ENCODE measurements at regions not wholly inside any gene's neighbourhood (a gene's known extent, or its start where the extent isn't known, plus 50 kb on each side); places are given as distances from the start of the nearest gene placed in this dataset.
A peak's percentile ranks its signal among the peaks of the same experiment; 100 is the strongest.

DNA sequence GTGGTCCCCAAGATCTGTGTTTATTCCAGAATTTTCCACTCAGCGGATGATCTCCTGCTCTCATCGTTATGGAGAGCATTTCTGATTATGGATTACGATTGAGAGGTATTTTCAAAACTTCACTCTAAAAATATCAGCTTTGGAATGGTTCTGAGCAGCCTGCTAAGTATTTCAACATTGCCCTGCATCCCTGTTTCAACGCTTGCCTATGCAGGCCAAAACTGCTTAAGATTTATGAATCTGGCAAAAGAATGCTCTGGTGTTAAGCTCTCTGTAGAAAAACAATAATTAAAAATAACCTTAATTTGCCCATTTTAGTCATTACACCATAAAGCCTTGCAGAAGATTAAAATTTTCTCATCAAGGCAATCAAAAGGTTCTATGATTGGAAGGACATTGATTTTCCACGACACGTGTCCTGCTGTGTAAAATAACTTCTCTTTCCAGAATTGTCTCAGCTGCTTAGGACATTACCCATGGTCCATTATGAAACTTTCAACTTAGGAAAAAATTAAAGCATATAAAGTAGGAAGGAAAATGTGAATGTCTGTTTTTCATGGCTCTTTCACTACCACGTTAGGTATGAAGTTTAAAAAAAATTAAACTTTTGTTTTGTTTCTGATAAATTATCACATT, 229.9 kb downstream of the ACKR3 start:
- no peak for DNase-seq

DNA sequence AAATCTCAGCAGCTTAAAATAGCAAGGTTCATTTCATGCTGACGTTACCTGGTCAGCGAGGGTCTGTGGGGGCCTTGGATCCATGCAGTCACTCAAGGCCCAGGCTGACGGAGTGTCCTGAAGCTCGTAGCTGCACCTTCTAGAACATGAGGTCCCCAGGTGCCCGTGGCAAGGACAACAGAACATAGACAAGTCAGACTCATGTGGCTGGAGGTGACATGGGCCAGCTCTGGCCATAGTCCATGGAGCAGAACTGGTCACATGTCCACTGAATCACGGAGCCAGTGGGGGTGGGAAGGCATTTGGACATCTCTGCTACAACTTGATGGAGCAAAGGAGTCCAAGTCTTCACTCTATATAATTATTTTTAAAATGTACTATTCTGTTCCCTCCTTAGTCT, 233.2 kb downstream of the ACKR3 start:
- no peak for DNase-seq

DNA sequence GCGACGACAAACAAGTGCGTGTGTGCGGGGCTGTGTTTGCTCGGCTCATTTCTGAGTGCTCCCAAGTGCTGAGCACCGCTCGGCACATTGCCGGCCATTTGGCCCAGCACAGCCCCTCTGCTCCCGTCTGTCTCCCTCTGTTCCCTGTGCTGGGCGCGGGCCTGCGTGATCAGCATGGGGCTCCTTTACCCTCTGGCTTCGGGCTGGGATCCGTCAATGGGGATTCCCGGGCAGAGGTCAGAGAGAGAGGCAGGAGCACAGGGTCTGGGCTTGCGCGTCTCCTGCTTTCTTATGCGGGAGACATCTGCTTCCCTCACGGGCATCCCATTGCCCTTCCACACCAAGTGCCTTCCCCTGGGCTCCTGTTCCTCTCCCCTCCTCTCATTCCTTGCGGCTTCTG, 234.0 kb downstream of the ACKR3 start:
- DNase-seq, result no peak

DNA sequence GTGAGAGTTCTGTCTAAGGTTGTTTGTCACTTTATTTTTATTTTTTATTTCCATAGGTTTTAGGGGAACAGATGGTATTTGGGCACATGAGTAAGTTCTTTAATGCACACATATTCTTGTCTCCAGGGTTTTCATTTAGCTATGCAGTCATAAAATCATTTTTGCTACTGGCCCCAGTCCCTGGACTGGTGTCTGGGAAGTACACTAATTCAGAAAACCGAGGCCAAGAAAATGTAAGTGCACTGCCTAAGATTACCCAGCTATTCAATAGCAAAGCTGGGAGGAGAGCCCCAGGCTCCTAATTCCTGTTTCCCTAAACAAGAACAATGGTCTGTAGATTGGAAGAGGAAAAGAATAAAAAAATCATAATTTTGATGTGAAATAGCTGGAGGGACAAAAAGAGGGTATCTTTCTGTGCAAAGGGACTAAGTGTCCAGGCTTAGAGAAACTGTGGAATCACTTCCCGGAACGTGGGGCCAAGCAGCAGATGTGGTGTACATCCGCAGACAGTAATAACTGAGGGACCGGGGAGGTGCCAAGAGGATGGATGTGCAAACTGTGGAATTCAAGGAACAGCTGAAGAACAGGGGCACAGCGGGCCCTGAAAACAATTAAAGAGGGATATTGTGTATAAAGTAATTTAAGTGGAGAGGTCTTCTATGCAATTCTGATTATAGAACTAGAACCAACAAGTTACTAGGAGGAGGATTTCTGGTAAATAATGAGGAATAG, 236.3 kb downstream of the ACKR3 start:
- no peak for DNase-seq

DNA sequence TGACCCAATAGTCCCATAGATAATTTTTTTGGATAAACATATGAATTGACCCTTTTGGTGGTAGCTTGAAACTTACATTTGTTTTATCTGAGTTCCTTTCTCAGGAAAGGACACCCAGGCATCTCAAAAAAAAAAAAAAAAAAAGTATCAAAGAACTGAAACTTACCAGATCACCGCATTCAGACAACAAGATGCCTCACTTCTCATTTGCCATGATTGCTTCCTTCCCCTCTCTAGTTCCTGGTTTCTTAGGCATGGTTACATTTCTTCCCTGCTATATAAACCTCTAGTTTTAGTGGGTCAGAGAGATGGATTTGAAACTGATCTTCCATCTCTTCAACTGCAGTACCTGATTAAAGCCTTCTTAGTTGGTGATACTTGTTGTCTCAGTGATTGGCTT, 240.1 kb downstream of the ACKR3 start:
- DNase-seq, result no peak

DNA sequence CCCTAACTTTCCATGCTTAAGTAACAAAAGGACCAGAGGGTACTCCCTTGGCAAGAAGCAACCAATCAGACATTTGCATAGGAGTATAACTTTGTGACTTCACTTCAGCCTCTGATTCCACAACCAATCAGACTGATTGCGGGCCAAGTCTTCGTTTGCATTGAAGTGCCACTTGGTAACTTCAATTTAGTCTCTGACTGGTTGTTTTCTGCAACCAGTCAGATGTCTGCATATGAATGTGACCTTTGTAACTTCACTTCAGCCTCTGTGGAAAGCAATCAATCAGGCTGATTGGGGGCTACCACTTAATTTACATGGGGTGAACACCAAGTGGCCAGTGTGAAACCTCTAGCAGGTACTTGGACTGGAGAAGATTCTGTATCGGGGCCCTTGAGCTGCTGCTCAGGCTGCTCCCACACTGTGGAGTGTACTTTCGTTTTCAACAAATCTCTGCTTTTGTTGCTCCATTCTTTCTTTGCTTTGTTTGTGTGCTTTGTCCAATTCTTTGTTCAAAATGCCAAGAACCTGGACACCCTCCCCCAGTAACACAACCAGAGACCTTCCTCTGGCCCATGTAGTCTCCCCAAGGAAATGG, 241.5 kb downstream of the ACKR3 start:
- DNase-seq, result no peak

DNA sequence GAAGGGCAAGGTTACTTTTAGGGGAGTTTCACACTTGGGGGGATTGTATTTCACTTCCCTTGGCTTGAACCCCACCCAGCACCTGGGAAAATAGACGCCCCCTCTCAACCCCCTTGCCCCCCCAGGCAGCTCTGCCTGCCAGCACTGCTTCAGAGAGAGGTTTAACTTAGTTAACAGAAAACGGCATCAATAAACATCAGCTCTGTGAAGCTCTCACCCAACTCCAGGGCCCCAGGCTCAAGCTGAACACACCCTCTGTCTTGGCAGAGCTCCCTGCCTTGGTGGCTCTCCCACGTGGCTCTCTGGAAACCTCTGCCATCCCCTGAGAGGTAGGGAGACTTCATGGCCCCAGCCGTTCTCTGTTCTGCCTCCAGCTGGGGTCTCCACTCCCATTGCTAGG, 244.1 kb downstream of the ACKR3 start:
- no peak for DNase-seq

DNA sequence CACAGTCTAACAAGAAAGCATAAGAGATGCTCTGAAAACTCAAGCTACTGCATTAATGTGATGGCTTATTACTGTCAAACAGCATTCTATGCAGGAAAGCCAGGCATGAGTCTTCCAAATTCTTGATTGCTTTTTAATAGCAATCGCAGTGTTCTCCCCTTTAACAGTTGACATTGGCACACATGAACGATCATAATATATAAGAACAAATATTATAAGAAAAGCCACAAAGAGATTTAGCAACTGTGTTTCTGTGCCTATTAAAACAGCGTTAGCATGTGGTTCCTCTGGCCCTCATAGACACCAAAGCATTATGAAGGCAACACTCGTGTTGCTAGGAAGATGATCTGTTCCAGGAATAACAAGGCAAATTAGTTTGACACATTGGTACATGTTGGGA, 245.0 kb downstream of the ACKR3 start:
- no peak for DNase-seq

DNA sequence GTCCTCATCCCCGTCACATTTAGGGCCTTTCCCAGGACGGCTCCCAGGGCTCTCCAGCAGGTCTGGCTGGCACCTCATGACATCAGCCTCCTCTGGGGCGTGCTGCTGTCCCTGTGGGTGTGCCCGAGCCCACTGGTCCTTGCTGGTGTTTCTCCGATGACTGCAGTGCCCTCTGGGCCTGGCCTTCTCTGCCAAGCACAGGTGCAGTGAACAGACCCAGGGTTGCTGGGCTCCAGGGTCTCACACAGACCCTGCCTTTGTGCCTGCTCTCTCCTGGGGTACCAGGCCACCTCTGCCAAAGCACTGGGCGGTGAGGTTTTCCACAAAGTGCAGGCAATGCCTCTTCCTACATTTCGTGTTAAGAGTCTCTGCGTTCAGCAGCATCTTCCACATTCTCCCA, 246.1 kb downstream of the ACKR3 start:
- no peak for DNase-seq

DNA sequence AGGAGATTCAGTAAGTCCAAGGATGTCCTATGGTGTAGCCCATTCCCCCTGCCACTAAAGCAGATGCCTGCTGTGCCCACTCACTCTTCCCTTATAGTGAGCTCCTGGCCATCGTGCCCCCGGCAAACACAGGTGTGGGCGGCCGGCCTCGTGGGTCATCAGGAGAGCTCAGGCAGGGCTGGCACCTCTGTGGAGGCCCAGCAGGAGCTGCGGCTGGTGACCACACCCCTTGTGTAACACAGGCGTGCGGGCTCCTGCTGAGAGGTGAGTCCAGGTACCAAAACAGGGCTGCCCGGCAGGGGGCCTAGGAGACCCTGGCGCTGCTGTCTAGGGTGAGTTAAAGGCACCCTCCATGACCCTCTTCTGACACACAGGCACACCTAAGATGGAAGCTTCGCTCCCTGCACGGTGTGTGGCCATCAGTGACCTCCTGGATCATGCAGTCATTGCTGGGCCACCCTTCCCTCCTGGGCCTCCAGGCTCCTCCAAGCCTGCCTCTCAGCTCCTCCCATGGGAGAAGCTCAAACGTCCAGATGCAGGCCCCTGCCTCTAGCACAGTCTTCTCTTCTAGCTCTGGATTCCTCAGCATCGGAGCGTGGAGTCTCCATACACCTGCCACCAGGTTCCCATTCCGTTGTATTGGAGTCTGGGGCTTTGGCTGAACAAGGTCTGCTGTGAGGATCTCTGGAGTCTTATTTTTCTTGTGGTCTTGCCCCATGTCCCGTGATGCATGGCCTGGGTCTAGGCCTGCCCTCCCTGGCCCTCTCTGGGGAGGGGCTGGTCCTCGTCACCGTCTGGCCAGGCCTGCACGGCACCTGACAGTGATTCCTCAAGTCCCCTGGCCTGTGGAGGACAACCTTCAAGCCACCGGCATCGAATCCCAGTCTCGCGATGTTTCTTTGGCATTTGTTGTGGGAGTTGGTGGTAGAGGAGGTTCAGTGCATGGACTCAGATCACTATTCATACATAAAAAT, 246.9 kb downstream of the ACKR3 start:
- DNase-seq, result no peak

DNA sequence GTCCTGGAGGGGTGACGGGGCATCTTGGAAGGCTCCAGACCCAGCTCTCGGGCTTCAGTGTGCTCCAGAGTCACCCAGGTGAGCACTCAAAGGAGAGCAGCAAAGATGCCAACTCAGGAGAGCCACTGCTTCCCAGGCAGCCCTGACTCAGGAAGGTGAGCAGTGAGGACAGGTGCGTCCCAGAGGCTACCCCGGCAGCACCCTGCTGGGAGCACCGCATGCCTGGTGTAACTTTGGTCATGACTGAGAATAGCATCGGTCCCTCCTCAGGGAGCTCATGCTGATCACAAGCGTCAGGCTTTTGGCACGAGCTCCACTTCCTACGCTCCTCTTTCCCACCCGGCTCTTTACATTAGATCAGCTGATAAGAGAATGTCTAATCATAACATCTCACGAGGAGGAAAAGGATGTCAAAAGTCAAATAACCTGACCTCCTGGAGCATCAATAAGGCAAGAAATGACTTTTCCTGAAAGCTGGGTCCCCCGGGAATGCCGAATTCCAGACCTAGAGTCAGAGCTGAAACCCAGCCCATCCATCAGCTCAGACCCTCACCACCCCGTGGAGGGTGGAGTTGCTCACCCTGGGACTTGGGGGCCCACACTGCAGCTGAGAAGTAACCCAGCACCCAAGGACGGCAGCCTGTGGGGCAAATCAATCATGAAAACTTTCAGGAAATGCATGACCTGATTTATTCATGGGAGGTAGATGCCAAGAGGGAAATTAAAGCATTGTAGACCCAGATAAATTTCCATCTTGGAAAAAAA, 248.8 kb downstream of the ACKR3 start:
- peak; percentile 26 for DNase-seq

DNA sequence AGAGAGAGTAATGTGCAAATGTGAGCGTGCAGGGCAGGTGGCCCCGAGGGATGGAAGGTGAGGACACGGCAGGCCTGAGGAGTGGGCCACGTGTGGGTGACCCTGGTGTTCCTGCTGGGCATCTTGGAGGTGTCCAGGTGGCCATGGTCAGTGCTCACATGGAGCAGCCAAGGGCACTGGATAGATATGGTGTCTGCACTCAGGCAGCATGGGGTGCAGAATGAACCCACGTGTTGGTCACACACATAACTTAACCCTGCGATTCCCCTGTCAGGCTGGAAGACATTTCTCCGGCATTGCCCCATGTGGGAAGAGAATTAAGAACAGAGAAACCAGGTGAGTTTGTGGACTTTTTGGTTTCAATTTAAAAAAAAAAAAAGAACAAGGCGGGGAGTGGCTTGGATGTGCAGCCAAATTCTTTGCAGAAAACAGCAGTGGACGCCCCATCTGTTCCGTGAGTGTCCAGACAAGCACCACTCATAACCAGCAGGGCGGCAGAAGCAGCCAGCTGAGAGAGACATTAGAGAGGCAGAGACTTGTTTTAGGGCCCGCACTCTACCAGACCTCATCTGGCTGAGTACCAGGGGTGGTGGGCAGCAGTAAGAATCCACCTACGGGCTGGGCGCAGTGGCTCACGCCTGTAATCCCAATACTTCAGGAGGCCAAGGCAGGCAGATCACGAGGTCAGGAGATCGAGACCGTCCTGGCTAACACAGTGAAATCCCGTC, 249.8 kb downstream of the ACKR3 start:
- DNase-seq, result no peak

DNA sequence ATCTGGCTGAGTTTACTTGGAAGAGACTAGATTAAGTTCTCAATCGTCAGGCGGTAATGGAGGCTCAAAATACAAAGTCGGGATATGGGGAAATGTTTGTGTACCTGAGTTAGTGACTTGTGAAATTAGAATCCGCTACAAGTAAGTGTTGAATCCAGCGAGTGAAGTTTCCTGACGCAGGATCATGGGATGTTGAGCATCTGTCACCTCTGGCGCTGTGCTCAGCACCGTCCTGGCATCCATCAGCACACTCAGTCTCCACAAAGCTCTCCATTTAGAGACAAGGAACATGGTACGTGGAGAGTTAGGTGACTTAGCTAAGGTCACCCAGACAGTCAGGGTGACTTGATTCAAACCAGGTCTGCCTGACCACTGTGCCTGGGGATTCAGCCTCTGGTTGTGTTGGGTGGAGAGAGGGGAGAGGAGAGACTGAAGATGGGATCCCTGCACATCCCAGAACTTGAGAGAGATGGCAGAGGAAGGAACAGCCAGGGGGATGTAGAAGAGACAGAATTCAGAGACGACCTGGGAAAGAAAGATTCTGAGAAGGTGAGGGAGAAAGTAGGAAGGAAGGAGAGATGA, 251.2 kb downstream of the ACKR3 start:
- no peak for DNase-seq

DNA sequence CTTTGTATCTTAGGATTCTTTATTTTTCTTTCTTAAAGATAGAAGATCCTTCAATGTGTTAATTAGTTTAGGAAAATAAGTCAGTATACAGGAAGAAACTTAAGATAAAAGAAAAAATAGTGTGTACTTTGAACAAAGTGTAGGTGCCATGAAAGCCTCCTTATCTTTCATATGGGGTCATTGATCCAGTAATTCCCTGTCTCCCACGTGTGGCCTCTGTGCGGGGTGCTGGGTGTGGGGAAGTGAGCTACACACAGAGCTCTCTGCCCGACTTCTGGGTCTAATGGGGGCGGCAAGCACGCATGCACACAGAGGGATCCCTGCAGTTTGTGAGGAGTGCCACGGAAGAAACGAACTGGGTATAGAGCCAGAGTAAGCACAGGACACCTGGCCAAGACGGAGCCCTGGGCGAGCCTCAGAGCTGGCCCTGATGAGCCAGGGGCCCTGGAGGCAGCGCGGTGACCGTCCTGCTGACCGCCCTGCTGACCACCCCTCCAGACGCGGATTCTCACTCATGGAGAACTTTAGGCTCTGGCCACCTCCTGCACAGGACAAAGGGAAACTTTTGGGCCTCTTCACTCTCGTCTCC, 253.5 kb downstream of the ACKR3 start:
- no peak for DNase-seq

DNA sequence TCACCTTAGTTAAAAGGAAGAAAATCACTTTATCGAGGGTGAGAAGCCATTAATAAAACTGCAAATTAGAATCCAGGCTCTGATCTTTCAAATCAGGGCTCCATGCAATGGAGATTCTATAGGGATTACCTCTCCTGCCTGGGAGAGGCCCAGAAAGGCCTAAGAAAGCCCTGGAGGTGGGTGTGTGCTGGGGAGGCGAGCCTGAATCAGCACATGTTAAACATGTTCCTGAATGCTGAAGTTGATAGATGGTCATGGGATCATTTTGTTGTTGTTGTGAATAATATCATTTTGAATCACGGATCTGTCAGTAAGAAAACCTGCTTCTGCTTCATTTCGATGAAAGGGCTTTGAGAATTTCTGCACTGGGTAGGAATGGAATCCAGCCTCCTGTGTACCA, 254.3 kb downstream of the ACKR3 start:
- no peak for DNase-seq

DNA sequence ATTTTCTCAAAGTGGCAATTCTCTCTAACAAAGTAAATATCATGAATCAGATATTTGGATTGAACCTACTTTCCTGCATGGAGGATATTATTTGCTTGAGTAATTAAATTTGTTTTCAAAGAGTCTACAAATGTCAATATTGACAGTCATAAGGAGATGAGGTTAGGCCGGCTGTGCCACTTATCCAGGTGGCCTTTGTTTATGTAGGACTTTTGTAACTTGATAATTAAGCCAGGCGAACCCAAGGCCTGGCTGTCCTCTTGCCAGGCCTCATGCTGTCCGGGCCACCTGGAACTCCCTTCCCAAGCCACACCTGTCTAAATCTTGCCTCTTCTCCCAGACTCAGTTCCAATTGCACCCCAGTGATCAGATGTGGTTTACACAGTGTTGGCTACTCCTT, 255.2 kb downstream of the ACKR3 start:
- DNase-seq, result no peak

DNA sequence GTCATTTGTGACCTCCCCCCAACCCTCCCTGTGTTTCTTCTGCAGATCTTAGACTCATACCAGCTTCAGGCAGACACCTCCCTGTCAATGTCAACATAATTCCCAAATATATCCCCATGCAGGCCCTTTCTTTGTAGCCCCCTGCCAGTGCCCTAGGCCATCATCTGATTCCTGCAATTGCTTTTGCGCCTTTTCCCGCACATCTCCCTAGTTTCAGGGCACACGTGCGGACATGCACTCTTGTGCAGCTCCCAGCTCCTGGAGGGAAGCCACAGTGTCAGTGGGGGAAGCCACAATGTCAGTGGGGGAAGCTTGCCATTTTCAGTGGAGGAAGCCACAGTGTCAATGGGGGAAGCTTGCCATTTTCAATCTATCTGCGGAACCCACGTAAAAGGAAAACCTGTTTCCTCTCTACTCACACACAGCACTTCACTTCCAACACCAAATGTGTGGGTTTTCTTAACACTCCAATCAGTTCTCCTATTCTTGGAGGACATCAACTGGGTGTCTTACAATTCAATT, 256.4 kb downstream of the ACKR3 start:
- no peak for DNase-seq

DNA sequence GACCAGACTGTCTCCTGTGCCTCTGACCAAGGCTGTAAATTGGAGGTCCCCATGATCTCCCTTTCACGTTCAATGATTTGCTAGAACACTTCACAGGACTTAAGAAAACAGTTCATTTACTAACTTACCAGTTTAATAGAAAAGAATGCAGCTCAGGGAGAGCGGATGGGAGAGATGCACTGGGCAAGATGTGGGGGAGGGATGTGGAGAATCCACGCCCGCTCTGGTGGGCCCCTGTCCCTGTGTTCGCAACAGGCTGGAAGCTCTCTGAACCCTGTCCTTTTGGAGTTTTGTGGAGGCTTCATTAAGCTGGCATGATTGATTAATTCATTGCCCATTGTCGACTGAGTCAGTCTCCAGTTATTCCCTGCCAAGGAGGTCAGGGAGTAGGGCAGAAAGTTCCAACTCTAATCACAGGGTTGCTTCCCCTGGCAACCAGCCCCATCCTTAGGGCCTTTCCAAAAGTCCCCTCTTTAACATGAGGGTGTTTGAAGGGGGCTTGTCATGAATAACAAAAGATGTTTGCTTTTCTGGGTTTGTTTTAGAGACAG, 257.1 kb downstream of the ACKR3 start:
- DNase-seq, result no peak

DNA sequence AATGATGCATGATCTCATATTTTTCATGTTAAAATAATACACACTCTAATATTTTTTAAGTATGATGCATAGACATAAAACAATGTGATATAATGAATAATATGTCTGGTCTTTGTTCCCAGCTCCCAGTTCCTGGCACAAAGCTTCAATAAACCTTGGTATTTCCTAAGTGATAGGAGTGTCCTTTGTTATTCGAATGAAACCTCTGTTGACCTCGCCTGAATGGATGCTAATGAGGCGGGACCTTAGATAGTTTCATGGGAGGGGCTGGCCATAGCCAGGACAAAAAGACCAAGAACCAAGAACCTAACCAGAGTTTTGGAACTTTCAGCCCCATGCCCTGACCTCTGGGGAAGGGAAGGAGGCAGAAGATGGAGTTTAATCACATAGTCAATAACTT, 257.7 kb upstream of the COPS8 start:
- no peak for DNase-seq

DNA sequence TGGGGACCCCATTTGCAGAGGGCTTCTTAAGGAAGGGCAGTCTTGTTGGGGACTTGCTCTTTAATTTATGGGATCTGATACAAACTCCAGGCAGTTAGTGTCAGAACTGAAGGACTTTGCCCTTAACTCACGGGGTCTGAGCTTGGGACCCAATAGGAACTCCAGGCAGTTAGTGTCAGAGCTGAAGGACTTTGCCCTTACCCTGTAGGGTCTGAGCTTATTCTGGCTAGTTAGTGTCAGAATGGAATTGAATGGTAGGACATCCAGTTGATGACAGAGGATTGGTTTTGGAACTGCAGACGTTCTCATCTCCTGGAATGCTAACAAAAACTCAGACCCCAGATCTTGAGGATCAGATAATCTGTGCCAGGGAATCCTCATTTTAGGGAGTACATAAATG, 256.9 kb upstream of the COPS8 start:
- DNase-seq, result no peak

Data from renal pelvis (tissue), 1 donor.